LNCaP clone FGC (cell line): ENCODE measurements at regions not wholly inside any gene's neighbourhood (a gene's known extent, or its start where the extent isn't known, plus 50 kb on each side); places are given as distances from the start of the nearest gene placed in this dataset.

Experiments
- DNase-seq: peaks from one replicate; pipeline ENCODE4 v3.0.0-alpha.2; 2011; ENCODE audit warnings: low read depth
- H3K4me3 ChIP-seq: 2 replicates; pipeline ENCODE4 v1.5.1; 2011; ENCODE audit warnings: mild to moderate bottlenecking, low read depth, low read length, control low read depth
- CTCF ChIP-seq: IDR thresholded peaks from 2 replicates; pipeline ENCODE4 v1.5.1; 2012; ENCODE audit warnings: mild to moderate bottlenecking; ENCODE audit not compliant: control insufficient read depth, insufficient read depth; ENCODE audit errors: extremely low read depth

GRCh38 chr4:138757432-138757831 lies 258.1 kb upstream of the NOCT start:
- no peak overlapping the region for H3K4me3 ChIP-seq
- no peak for DNase-seq
- TF ChIP-seq CTCF = no peak

- DNase-seq = no peak
- H3K4me3 ChIP-seq = no peak overlapping the region
- no peak for TF ChIP-seq CTCF
Observed at GRCh38 chr4:138756519-138756918, 259.1 kb upstream of the NOCT start.

GRCh38 chr4:138751309-138751708 lies 264.3 kb upstream of the NOCT start:
- DNase-seq = no peak
- no peak overlapping the region for H3K4me3 ChIP-seq
- no peak for TF ChIP-seq CTCF

GRCh38 chr4:138749303-138749702 lies 266.3 kb upstream of the NOCT start:
- TF ChIP-seq CTCF = no peak
- DNase-seq = no peak
- H3K4me3 ChIP-seq = no peak overlapping the region

GRCh38 chr4:138741766-138742377 lies 273.7 kb upstream of the NOCT start:
- no peak for TF ChIP-seq CTCF

GRCh38 chr4:138740816-138741745 lies 274.5 kb upstream of the NOCT start:
- DNase-seq = no peak
- no peak overlapping the region for H3K4me3 ChIP-seq
- no peak for TF ChIP-seq CTCF

More at GRCh38 chr4:138741766-138742377, 273.7 kb upstream of the NOCT start:
- no peak for DNase-seq
- no peak overlapping the region for H3K4me3 ChIP-seq
